Mesendoderm (in vitro differentiated cells): ENCODE measurements at regions not wholly inside any gene's neighbourhood (a gene's known extent, or its start where the extent isn't known, plus 50 kb on each side); places are given as distances from the start of the nearest gene placed in this dataset.
"Not testable (repeated sequence)": the region's sequence is repeated elsewhere in the genome, so short reads cannot be mapped to it uniquely, and the experiment has no call there.

Experiments
- DNase-seq: peaks from one replicate; pipeline ENCODE4 v3.0.0; 2013
- H2AK5ac ChIP-seq: 2 replicates; pipeline ENCODE4 v1.6.1; 2013; ENCODE audit warnings: low read length, inconsistent platforms
- H2BK120ac ChIP-seq: 2 replicates; pipeline ENCODE4 v1.6.1; 2013; ENCODE audit warnings: low read depth, mild to moderate bottlenecking, low read length, moderate library complexity, mixed read lengths
- H2BK15ac ChIP-seq: replicated peaks from 2 replicates; pipeline ENCODE4 v1.6.1; 2013; ENCODE audit warnings: low read depth, mild to moderate bottlenecking, moderate library complexity
- H2BK5ac ChIP-seq: 2 replicates; pipeline ENCODE4 v1.6.1; 2013; ENCODE audit warnings: low read length, inconsistent platforms
- H3K18ac ChIP-seq: 2 replicates; pipeline ENCODE4 v1.6.1; 2013; ENCODE audit warnings: mild to moderate bottlenecking, low read length, mixed read lengths
- H3K23ac ChIP-seq: one replicate; pipeline ENCODE4 v1.6.1; 2013; ENCODE audit warnings: low read length
- H3K27ac ChIP-seq: 2 replicates; pipeline ENCODE4 v1.5.1; 2013; ENCODE audit warnings: low read depth, mild to moderate bottlenecking, inconsistent platforms, low read length, moderate library complexity
- H3K27me3 ChIP-seq: 2 replicates; pipeline ENCODE4 v1.6.1; 2013; ENCODE audit warnings: low read length, control low read depth, mild to moderate bottlenecking, inconsistent platforms; ENCODE audit not compliant: insufficient read depth, poor library complexity
- H3K36me3 ChIP-seq: 2 replicates; pipeline ENCODE4 v1.6.1; 2013; ENCODE audit warnings: low read length, inconsistent platforms; ENCODE audit not compliant: control insufficient read depth, insufficient read depth
- H3K4ac ChIP-seq: one replicate; pipeline ENCODE4 v1.6.1; 2013; ENCODE audit warnings: low read depth, mild to moderate bottlenecking, low read length, moderate library complexity
- H3K4me1 ChIP-seq: 2 replicates; pipeline ENCODE4 v1.6.1; 2013; ENCODE audit warnings: low read depth, low read length, inconsistent platforms; ENCODE audit not compliant: control insufficient read depth
- H3K4me2 ChIP-seq: 2 replicates; pipeline ENCODE4 v1.6.1; 2013; ENCODE audit warnings: low read length
- H3K4me3 ChIP-seq: 2 replicates; pipeline ENCODE4 v1.5.1; 2013; ENCODE audit warnings: mild to moderate bottlenecking, low read length
- H3K56ac ChIP-seq: one replicate; pipeline ENCODE4 v1.6.1; 2013; ENCODE audit warnings: low read length
- H3K79me1 ChIP-seq: 2 replicates; pipeline ENCODE4 v1.6.1; 2013; ENCODE audit warnings: low read length, inconsistent platforms
- H3K79me2 ChIP-seq: 2 replicates; pipeline ENCODE4 v1.6.1; 2013; ENCODE audit warnings: mild to moderate bottlenecking, low read length; ENCODE audit not compliant: control insufficient read depth, insufficient read depth
- H3K9ac ChIP-seq: 2 replicates; pipeline ENCODE4 v1.6.1; 2013; ENCODE audit warnings: low read length, inconsistent platforms
- H4K5ac ChIP-seq: one replicate; pipeline ENCODE4 v1.6.1; 2013; ENCODE audit warnings: low read length
- H4K8ac ChIP-seq: one replicate; pipeline ENCODE4 v1.6.1; 2013; ENCODE audit warnings: low read depth, mild to moderate bottlenecking, control low read depth, low read length, moderate library complexity
- WGBS: extraction: QIAGEN DNeasy Blood & Tissue Kit; methylation state at CpG from one replicate; pipeline ENCODE4 v1.1.7; 2013; ENCODE audit warnings: low lambda C conversion rate, missing lambda C conversion rate; ENCODE audit not compliant: insufficient coverage; ENCODE audit errors: extremely low coverage; 5-methylcytosine and 5-hydroxymethylcytosine counted together

GRCh38 chr2:55783751-55784150, 90.1 kb upstream of the PNPT1 start:
- H3K79me1 ChIP-seq, H3K56ac ChIP-seq, DNase-seq: not testable (repeated sequence)

GRCh38 chr2:55782528-55783173, 89.0 kb upstream of the PNPT1 start:
- Histone ChIP-seq H4K5ac (no peak overlapping the region), H3K79me1 (no peaks in the 10 kb centered on the region), H3K4me3 (no peak overlapping the region), H3K18ac (no peak overlapping the region), H3K36me3 (no peaks in the 10 kb centered on the region), H3K4me1 (no peaks in the 10 kb centered on the region), H3K4ac (no peak overlapping the region), H3K4me2 (no peak overlapping the region), H3K56ac (no peak overlapping the region), H2BK5ac (no peak overlapping the region), H3K27ac (no peak overlapping the region), H3K9ac (no peak overlapping the region), H2BK120ac (no peak overlapping the region), H4K8ac (no peak overlapping the region), H3K23ac (no peak overlapping the region), H3K27me3 (no peaks in the 10 kb centered on the region), H3K79me2 (no peaks in the 10 kb centered on the region), H2AK5ac (no peak overlapping the region), H2BK15ac (no peak overlapping the region)
- no peak for DNase-seq
- WGBS, result no CpG with 5 or more reads among the region's 4 CpGs

More at GRCh38 chr2:55783751-55784150, 90.1 kb upstream of the PNPT1 start:
- not testable (repeated sequence) for H4K5ac ChIP-seq, H4K8ac ChIP-seq, H3K4me2 ChIP-seq, H3K23ac ChIP-seq, H3K4me1 ChIP-seq, H2BK15ac ChIP-seq, H3K9ac ChIP-seq, H2BK120ac ChIP-seq, H2AK5ac ChIP-seq, H3K36me3 ChIP-seq, H3K27me3 ChIP-seq, H3K4ac ChIP-seq, H3K18ac ChIP-seq, H3K27ac ChIP-seq, H2BK5ac ChIP-seq, H3K4me3 ChIP-seq, H3K79me2 ChIP-seq
- no CpG with 5 or more reads among the region's 5 CpGs for WGBS

- Histone ChIP-seq H3K4me2 (no peak overlapping the region), H3K27me3 (no peaks in the 10 kb centered on the region), H3K36me3 (no peaks in the 10 kb centered on the region), H3K9ac (no peak overlapping the region), H3K27ac (no peak overlapping the region), H2BK15ac (no peak overlapping the region), H2BK120ac (no peak overlapping the region), H3K79me2 (no peaks in the 10 kb centered on the region), H2BK5ac (no peak overlapping the region), H3K23ac (no peak overlapping the region), H4K8ac (no peak overlapping the region), H3K4me3 (no peak overlapping the region), H3K56ac (no peak overlapping the region), H3K79me1 (no peaks in the 10 kb centered on the region), H2AK5ac (no peak overlapping the region), H4K5ac (no peak overlapping the region), H3K18ac (no peak overlapping the region), H3K4me1 (no peaks in the 10 kb centered on the region), H3K4ac (no peak overlapping the region)
- no CpG with 5 or more reads among the region's 1 CpG for WGBS
- DNase-seq, result no peak
Observed at GRCh38 chr2:55781542-55781941, 87.9 kb upstream of the PNPT1 start.

- no CpG with 5 or more reads among the region's 1 CpG for WGBS
Observed at GRCh38 chr2:55780697-55781096, 87.1 kb upstream of the PNPT1 start.

DNA sequence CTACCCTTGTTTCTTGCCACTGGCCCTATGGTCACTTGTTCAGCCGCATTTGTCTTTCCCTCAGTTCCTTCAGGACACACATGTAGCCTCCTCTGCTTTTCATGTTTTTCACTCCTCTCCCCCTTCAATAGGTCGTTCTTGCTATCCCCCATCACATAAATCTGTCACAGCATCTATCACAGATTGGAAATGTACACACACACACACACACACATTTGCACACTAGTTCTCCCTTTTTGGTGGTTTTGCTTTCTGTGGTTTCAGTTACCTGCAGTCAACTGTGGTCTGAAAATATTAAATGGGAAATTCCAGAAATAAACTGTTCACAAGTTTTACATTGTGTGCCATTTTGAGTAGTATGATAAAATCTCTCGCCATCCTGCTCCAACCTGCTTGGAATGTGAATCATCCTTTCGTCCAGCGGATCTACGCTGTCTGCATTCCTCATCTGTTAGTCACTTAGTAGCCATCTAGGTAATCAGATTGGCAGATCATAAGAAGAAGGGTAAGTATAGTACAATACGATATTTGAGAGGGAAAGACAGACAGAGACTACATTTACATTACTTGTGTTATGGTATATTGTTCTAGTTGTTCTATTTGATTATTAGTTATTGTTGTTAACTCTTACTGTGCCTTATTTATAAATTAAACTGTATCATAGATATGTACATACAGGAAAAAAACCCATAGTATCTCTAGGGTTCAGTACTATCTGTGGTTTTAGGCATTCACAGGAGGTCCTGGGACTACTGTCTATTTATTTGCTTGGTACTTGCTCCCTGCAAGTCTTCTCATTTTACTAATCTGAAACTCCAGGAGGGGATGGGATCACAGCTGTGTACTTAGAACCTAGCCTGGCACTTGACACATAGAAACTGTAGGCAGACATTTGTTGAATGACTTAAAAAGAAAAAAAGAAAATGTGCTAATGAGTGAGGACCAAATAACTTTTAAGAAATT, 86.1 kb upstream of the PNPT1 start:
- WGBS, result no CpG with 5 or more reads among the region's 7 CpGs
- peak; percentile 85 for DNase-seq
- no peak overlapping the region for H3K4ac ChIP-seq
- H3K79me2 ChIP-seq, result no peaks in the 10 kb centered on the region
- H3K36me3 ChIP-seq, result no peaks in the 10 kb centered on the region
- no peak overlapping the region for H2AK5ac ChIP-seq
- no peak overlapping the region for H3K9ac ChIP-seq
- no peak overlapping the region for H2BK15ac ChIP-seq
- H2BK120ac ChIP-seq, result no peak overlapping the region
- no peaks in the 10 kb centered on the region for H3K79me1 ChIP-seq
- no peak overlapping the region for H4K5ac ChIP-seq
- H3K4me3 ChIP-seq, result no peak overlapping the region
- no peaks in the 10 kb centered on the region for H3K27me3 ChIP-seq
- H2BK5ac ChIP-seq, result no peak overlapping the region
- H3K18ac ChIP-seq, result no peak overlapping the region
- no peak overlapping the region for H3K27ac ChIP-seq
- H3K23ac ChIP-seq, result no peak overlapping the region
- H3K4me2 ChIP-seq, result no peak overlapping the region
- no peak overlapping the region for H4K8ac ChIP-seq
- H3K4me1 ChIP-seq, result no peaks in the 10 kb centered on the region
- no peak overlapping the region for H3K56ac ChIP-seq

More at GRCh38 chr2:55780697-55781096, 87.1 kb upstream of the PNPT1 start:
- Histone ChIP-seq H3K79me2 (no peaks in the 10 kb centered on the region), H3K27me3 (no peaks in the 10 kb centered on the region), H3K79me1 (no peaks in the 10 kb centered on the region), H3K36me3 (no peaks in the 10 kb centered on the region), H3K18ac (no peak overlapping the region), H4K8ac (no peak overlapping the region), H3K23ac (no peak overlapping the region), H3K4me2 (no peak overlapping the region), H2BK120ac (no peak overlapping the region), H3K4me1 (no peaks in the 10 kb centered on the region), H3K9ac (no peak overlapping the region), H3K27ac (no peak overlapping the region), H2BK5ac (no peak overlapping the region), H2BK15ac (no peak overlapping the region), H3K56ac (no peak overlapping the region), H3K4me3 (no peak overlapping the region), H2AK5ac (no peak overlapping the region), H4K5ac (no peak overlapping the region), H3K4ac (no peak overlapping the region)
- no peak for DNase-seq
